Muscle layer of colon (tissue), 2 donors: ENCODE measurements at regions not wholly inside any gene's neighbourhood (a gene's known extent, or its start where the extent isn't known, plus 50 kb on each side); places are given as distances from the start of the nearest gene placed in this dataset.

ENCODE experiments used
- H3K27ac ChIP-seq: one replicate; pipeline ENCODE4 v1.7.0; 2013; ENCODE audit warnings: low read depth, mild to moderate bottlenecking, low read length, moderate library complexity
- H3K27me3 ChIP-seq, 2 donors: one replicate each; pipeline ENCODE4 v1.7.0; 2013; ENCODE audit warnings: low read length in 2 of 2, mild to moderate bottlenecking in 2 of 2; ENCODE audit not compliant: insufficient read depth in 2 of 2, control insufficient read depth in 1 of 2
- H3K36me3 ChIP-seq: one replicate; pipeline ENCODE4 v1.7.0; 2013; ENCODE audit warnings: mild to moderate bottlenecking, low read length; ENCODE audit not compliant: insufficient read depth
- H3K4me1 ChIP-seq: one replicate; pipeline ENCODE4 v1.7.0; 2013; ENCODE audit warnings: mild to moderate bottlenecking, low read length; ENCODE audit not compliant: insufficient read depth
- H3K4me3 ChIP-seq, 2 donors: one replicate each; pipeline ENCODE4 v1.7.0; 2013; ENCODE audit warnings: low read length in 2 of 2, low read depth in 1 of 2, mild to moderate bottlenecking in 1 of 2, moderate library complexity in 1 of 2
- H3K9ac ChIP-seq: one replicate; pipeline ENCODE4 v1.7.0; 2013; ENCODE audit warnings: low read length
- H3K9me3 ChIP-seq: one replicate; pipeline ENCODE4 v1.7.0; 2013; ENCODE audit warnings: mild to moderate bottlenecking, low read length
- donor health status: abdominal sarcoma.
- donor health status: Adenocarcinoma of cecum.

GRCh38 chr18:78086931-78087330 is 837.3 kb downstream of the GALR1 start:
- Histone ChIP-seq H3K4me3 (no peak overlapping the region), H3K9ac (no peak overlapping the region), H3K27ac (no peak overlapping the region), H3K9me3 (no peaks in the 10 kb centered on the region), H3K4me1 (no peaks in the 10 kb centered on the region), H3K36me3 (no peaks in the 10 kb centered on the region), H3K27me3 (no peaks in the 10 kb centered on the region)

GRCh38 chr18:78087338-78087737 is 837.7 kb downstream of the GALR1 start:
- no peak overlapping the region for H3K27ac ChIP-seq
- no peaks in the 10 kb centered on the region for H3K4me1 ChIP-seq
- no peaks in the 10 kb centered on the region for H3K9me3 ChIP-seq
- H3K27me3 ChIP-seq: no peaks in the 10 kb centered on the region
- H3K36me3 ChIP-seq: no peaks in the 10 kb centered on the region
- no peak overlapping the region for H3K4me3 ChIP-seq
- no peak overlapping the region for H3K9ac ChIP-seq

GRCh38 chr18:78090584-78090983 is 840.9 kb downstream of the GALR1 start:
- H3K27ac ChIP-seq: no peak overlapping the region
- H3K36me3 ChIP-seq: no peaks in the 10 kb centered on the region
- H3K4me1 ChIP-seq: no peaks in the 10 kb centered on the region
- no peaks in the 10 kb centered on the region for H3K27me3 ChIP-seq
- no peak overlapping the region for H3K4me3 ChIP-seq
- H3K9me3 ChIP-seq: no peaks in the 10 kb centered on the region
- no peak overlapping the region for H3K9ac ChIP-seq

- no peaks in the 10 kb centered on the region for H3K27me3 ChIP-seq
- no peak overlapping the region for H3K9ac ChIP-seq
- no peaks in the 10 kb centered on the region for H3K9me3 ChIP-seq
- no peak overlapping the region for H3K27ac ChIP-seq
- H3K4me3 ChIP-seq: no peak overlapping the region
- H3K4me1 ChIP-seq: no peaks in the 10 kb centered on the region
- no peaks in the 10 kb centered on the region for H3K36me3 ChIP-seq
These were observed 843.3 kb downstream of the GALR1 start for GRCh38 chr18:78092901-78093300.

GRCh38 chr18:78099979-78100588 is 850.4 kb downstream of the GALR1 start:
- Histone ChIP-seq H3K4me1 (no peaks in the 10 kb centered on the region), H3K9me3 (no peaks in the 10 kb centered on the region), H3K36me3 (no peaks in the 10 kb centered on the region), H3K9ac (no peak overlapping the region), H3K27ac (no peak overlapping the region), H3K27me3 (no peaks in the 10 kb centered on the region), H3K4me3 (no peak overlapping the region)

GRCh38 chr18:78101091-78101490 is 851.4 kb downstream of the GALR1 start:
- Histone ChIP-seq H3K9me3 (no peaks in the 10 kb centered on the region), H3K36me3 (no peaks in the 10 kb centered on the region), H3K4me3 (no peak overlapping the region), H3K9ac (no peak overlapping the region), H3K27ac (no peak overlapping the region), H3K4me1 (no peaks in the 10 kb centered on the region), H3K27me3 (no peaks in the 10 kb centered on the region)

- no peaks in the 10 kb centered on the region for H3K9me3 ChIP-seq
- H3K4me3 ChIP-seq: no peak overlapping the region
- H3K4me1 ChIP-seq: no peaks in the 10 kb centered on the region
- H3K27me3 ChIP-seq: no peaks in the 10 kb centered on the region
- H3K27ac ChIP-seq: no peak overlapping the region
- H3K36me3 ChIP-seq: no peaks in the 10 kb centered on the region
- H3K9ac ChIP-seq: no peak overlapping the region
These were observed 852.5 kb downstream of the GALR1 start for GRCh38 chr18:78102135-78102534.

GRCh38 chr18:78105611-78106010 is 856.0 kb downstream of the GALR1 start:
- Histone ChIP-seq H3K9ac (no peak overlapping the region), H3K4me1 (no peaks in the 10 kb centered on the region), H3K27ac (no peak overlapping the region), H3K27me3 (no peaks in the 10 kb centered on the region), H3K9me3 (no peaks in the 10 kb centered on the region), H3K4me3 (no peak overlapping the region), H3K36me3 (no peaks in the 10 kb centered on the region)

- H3K36me3 ChIP-seq: no peaks in the 10 kb centered on the region
- no peaks in the 10 kb centered on the region for H3K4me1 ChIP-seq
- H3K27ac ChIP-seq: no peak overlapping the region
- no peaks in the 10 kb centered on the region for H3K27me3 ChIP-seq
- H3K9ac ChIP-seq: no peak overlapping the region
- H3K9me3 ChIP-seq: no peaks in the 10 kb centered on the region
- H3K4me3 ChIP-seq: no peak overlapping the region
These were observed 857.3 kb downstream of the GALR1 start for GRCh38 chr18:78106946-78107345.

GRCh38 chr18:78107363-78107762 is 857.7 kb downstream of the GALR1 start:
- Histone ChIP-seq H3K4me1 (no peaks in the 10 kb centered on the region), H3K9ac (no peak overlapping the region), H3K27me3 (no peaks in the 10 kb centered on the region), H3K36me3 (no peaks in the 10 kb centered on the region), H3K4me3 (no peak overlapping the region), H3K9me3 (no peaks in the 10 kb centered on the region), H3K27ac (no peak overlapping the region)

- Histone ChIP-seq H3K36me3 (no peaks in the 10 kb centered on the region), H3K27me3 (no peaks in the 10 kb centered on the region), H3K9me3 (no peaks in the 10 kb centered on the region), H3K9ac (no peak overlapping the region), H3K4me1 (no peaks in the 10 kb centered on the region), H3K27ac (no peak overlapping the region), H3K4me3 (no peak overlapping the region)
These were observed 858.9 kb downstream of the GALR1 start for GRCh38 chr18:78108554-78108953.

GRCh38 chr18:78113136-78113939 is 863.7 kb downstream of the GALR1 start:
- H3K4me1 ChIP-seq: no peaks in the 10 kb centered on the region
- no peak overlapping the region for H3K4me3 ChIP-seq
- H3K27ac ChIP-seq: no peak overlapping the region
- no peaks in the 10 kb centered on the region for H3K27me3 ChIP-seq
- no peak overlapping the region for H3K9ac ChIP-seq
- no peaks in the 10 kb centered on the region for H3K9me3 ChIP-seq
- H3K36me3 ChIP-seq: no peaks in the 10 kb centered on the region
